ENCODE measurements at regions not wholly inside any gene's neighbourhood (a gene's known extent, or its start where the extent isn't known, plus 50 kb on each side); places are given as distances from the start of the nearest gene placed in this dataset.

GRCh38 chr21:15279482-15279881 is 214.7 kb upstream of the NRIP1 start:
- DNase-seq (ENCODE audit: low spot score) = no peak
- Mint-ChIP-seq H3K4me1 (ENCODE audit: unreplicated experiment) (peaks cover 2% of the 10 kb centered on the region), H3K27me3 (ENCODE audit: unreplicated experiment) (peaks cover 2% of the 10 kb centered on the region), H3K36me3 (ENCODE audit: low read depth, unreplicated experiment) (no peaks in the 10 kb centered on the region), H3K9me3 (ENCODE audit: unreplicated experiment) (no peaks in the 10 kb centered on the region), H3K27ac (ENCODE audit: unreplicated experiment) (no peak overlapping the region), H3K4me3 (ENCODE audit: unreplicated experiment) (no peak overlapping the region)
- TF ChIP-seq CTCF (IDR thresholded peaks at IDR 0.05; ENCODE audit: unreplicated experiment) = no peak

DNA sequence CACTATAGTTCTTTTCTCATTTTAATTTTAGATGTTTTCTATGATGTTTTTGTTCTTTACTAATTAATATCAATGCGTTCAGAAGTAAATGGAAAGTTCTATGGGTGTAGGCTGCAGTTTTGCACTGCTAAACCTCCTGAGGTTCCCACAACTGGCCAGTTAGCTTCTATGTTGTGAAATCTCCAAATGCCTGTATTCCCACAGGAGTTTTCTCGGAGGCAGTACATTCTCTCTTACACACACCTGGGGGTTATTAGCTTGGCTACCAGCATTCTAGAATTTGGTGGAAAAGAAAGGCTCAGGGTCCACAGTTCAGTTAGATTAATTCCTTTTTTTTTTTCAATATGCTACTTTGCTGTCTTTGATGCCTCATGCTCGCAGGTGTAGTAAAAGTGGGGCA is 216.9 kb upstream of the NRIP1 start:
- H3K4me1 Mint-ChIP-seq (ENCODE audit: unreplicated experiment) = no peaks in the 10 kb centered on the region
- no peaks in the 10 kb centered on the region for H3K36me3 Mint-ChIP-seq (ENCODE audit: low read depth, unreplicated experiment)
- H3K27ac Mint-ChIP-seq (ENCODE audit: unreplicated experiment) = no peak overlapping the region
- no peaks in the 10 kb centered on the region for H3K9me3 Mint-ChIP-seq (ENCODE audit: unreplicated experiment)
- H3K4me3 Mint-ChIP-seq (ENCODE audit: unreplicated experiment) = no peak overlapping the region
- no peak for DNase-seq (ENCODE audit: low spot score)
- no peak for TF ChIP-seq CTCF (IDR thresholded peaks at IDR 0.05; ENCODE audit: unreplicated experiment)
- peaks cover 2% of the 10 kb centered on the region for H3K27me3 Mint-ChIP-seq (ENCODE audit: unreplicated experiment)

GRCh38 chr21:15282665-15283064 is 217.9 kb upstream of the NRIP1 start:
- DNase-seq (ENCODE audit: low spot score) = no peak
- Mint-ChIP-seq H3K36me3 (ENCODE audit: low read depth, unreplicated experiment) (no peaks in the 10 kb centered on the region), H3K27me3 (ENCODE audit: unreplicated experiment) (peaks cover 2% of the 10 kb centered on the region), H3K4me1 (ENCODE audit: unreplicated experiment) (no peaks in the 10 kb centered on the region), H3K27ac (ENCODE audit: unreplicated experiment) (no peak overlapping the region), H3K4me3 (ENCODE audit: unreplicated experiment) (no peak overlapping the region), H3K9me3 (ENCODE audit: unreplicated experiment) (no peaks in the 10 kb centered on the region)
- TF ChIP-seq CTCF (IDR thresholded peaks at IDR 0.05; ENCODE audit: unreplicated experiment) = no peak

DNA sequence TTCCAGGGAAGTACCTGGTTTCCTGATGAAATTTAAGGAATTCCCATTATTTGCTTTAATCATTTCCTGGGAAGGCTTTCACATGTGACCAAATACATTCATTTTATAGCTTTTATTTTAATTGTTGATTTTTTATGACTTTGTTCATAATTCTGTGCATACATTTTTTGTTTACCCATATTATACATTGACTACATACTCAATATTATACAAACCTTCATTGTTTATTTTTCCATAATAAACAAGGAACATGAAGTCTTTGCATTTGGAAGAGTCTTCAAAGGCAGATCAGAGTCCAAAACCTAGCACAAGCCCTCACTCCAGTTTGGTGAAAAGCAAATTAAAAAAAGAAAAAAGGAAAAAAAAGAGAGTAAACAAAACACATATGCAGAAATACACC is 218.3 kb upstream of the NRIP1 start:
- no peak for TF ChIP-seq CTCF (IDR thresholded peaks at IDR 0.05; ENCODE audit: unreplicated experiment)
- Mint-ChIP-seq H3K27ac (ENCODE audit: unreplicated experiment) (no peak overlapping the region), H3K4me1 (ENCODE audit: unreplicated experiment) (no peaks in the 10 kb centered on the region), H3K27me3 (ENCODE audit: unreplicated experiment) (peaks cover 2% of the 10 kb centered on the region), H3K9me3 (ENCODE audit: unreplicated experiment) (no peaks in the 10 kb centered on the region), H3K4me3 (ENCODE audit: unreplicated experiment) (no peak overlapping the region), H3K36me3 (ENCODE audit: low read depth, unreplicated experiment) (no peaks in the 10 kb centered on the region)
- DNase-seq (ENCODE audit: low spot score) = no peak

DNA sequence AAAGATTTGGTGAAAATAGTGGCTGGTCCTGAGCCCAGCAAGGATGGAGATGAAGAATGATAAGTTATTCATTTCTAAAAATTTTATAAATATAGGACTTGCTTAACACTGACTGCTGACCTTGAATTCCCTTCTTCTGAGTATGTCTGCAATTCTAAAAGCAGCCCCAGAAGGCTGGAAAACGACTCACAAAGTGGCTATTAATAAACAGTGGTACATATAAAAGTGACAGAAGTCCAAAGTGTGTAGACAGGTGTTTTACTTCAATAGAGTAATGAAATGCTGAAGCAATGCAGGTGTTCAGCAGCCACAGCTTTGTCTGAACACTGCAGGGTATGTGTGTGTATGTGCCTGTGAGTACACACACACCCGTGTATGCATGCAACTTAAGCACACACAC is 219.0 kb upstream of the NRIP1 start:
- H3K36me3 Mint-ChIP-seq (ENCODE audit: low read depth, unreplicated experiment) = no peaks in the 10 kb centered on the region

More for the DNA sequence above, 219.0 kb upstream of the NRIP1 start:
- Mint-ChIP-seq H3K4me3 (ENCODE audit: unreplicated experiment) (no peak overlapping the region), H3K9me3 (ENCODE audit: unreplicated experiment) (no peaks in the 10 kb centered on the region), H3K27me3 (ENCODE audit: unreplicated experiment) (no peaks in the 10 kb centered on the region), H3K4me1 (ENCODE audit: unreplicated experiment) (no peaks in the 10 kb centered on the region), H3K27ac (ENCODE audit: unreplicated experiment) (no peak overlapping the region)
- no peak for DNase-seq (ENCODE audit: low spot score)
- no peak for TF ChIP-seq CTCF (IDR thresholded peaks at IDR 0.05; ENCODE audit: unreplicated experiment)

Data from endothelial cell (in vitro differentiated cells).